ENCODE measurements at regions not wholly inside any gene's neighbourhood (a gene's known extent, or its start where the extent isn't known, plus 50 kb on each side); places are given as distances from the start of the nearest gene placed in this dataset.
"Not testable (repeated sequence)": the region's sequence is repeated elsewhere in the genome, so short reads cannot be mapped to it uniquely, and the experiment has no call there.

DNA sequence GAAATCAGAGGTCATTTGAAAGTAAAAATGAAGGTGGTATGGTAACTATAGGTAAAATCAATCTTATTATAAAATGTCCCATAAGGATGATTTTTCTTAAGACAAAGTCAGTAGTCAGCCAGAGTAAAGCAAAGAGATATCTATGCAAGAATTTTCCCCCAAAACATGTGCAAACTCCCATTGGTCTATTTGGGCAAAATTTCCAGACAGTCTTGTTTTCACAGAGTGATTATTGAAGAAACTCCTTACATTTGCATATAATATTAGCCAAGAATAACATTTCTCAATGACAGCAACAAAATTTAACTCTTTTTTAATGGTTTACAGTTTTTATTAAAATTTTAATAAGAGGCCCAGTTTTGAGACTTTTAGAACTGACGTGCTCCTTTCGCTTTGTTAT lies 406.1 kb upstream of the GRAMD2B start:
- WGBS (ENCODE audit: insufficient coverage) = 93% methylated on average over 2 of the region's 2 CpGs
- H3K36me3 ChIP-seq (ENCODE audit: control insufficient read depth, insufficient read depth, low read length) = no peaks in the 10 kb centered on the region
- no peaks in the 10 kb centered on the region for H3K4me1 ChIP-seq (ENCODE audit: control insufficient read depth, insufficient read depth, low read length)
- no peak overlapping the region for H3K27ac ChIP-seq (ENCODE audit: low read depth, low read length)
- H3K4me3 ChIP-seq (ENCODE audit: low read depth, low read length) = no peak overlapping the region
- H3K27me3 ChIP-seq (ENCODE audit: control insufficient read depth, insufficient read depth, low read length) = no peaks in the 10 kb centered on the region
- H3K9me3 ChIP-seq (ENCODE audit: control insufficient read depth, insufficient read depth, low read length) = no peaks in the 10 kb centered on the region
- no peak for DNase-seq (ENCODE audit: low read depth in 4 of 6, low spot score in 6 of 6)

DNA sequence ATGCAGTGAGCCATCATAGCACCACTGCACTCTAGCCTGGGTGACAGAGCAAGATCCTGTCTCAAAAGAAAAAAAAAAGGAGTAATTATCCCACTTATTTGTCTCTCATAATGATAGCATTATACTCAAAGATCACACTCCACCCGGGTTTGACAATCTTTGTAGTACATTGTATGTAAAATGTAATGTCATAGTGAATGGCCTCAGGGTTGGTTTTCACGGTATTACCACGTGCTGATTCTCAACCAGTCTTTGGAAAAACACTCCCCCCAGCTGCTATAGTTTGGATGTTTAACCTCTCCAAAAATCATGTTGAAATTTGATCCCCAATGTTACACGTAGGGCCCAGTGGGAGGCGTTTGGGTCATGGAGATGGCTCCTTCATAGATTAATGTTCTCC lies 402.4 kb upstream of the GRAMD2B start:
- DNase-seq (ENCODE audit: low read depth in 4 of 6, low spot score in 6 of 6) = no peak
- Histone ChIP-seq H3K27ac (ENCODE audit: low read depth, low read length) (no peak overlapping the region), H3K4me1 (ENCODE audit: control insufficient read depth, insufficient read depth, low read length) (no peaks in the 10 kb centered on the region), H3K4me3 (ENCODE audit: low read depth, low read length) (no peak overlapping the region), H3K27me3 (ENCODE audit: control insufficient read depth, insufficient read depth, low read length) (no peaks in the 10 kb centered on the region), H3K36me3 (ENCODE audit: control insufficient read depth, insufficient read depth, low read length) (no peaks in the 10 kb centered on the region), H3K9me3 (ENCODE audit: control insufficient read depth, insufficient read depth, low read length) (no peaks in the 10 kb centered on the region)
- WGBS (ENCODE audit: insufficient coverage) = no CpG with 5 or more reads among the region's 5 CpGs

DNA sequence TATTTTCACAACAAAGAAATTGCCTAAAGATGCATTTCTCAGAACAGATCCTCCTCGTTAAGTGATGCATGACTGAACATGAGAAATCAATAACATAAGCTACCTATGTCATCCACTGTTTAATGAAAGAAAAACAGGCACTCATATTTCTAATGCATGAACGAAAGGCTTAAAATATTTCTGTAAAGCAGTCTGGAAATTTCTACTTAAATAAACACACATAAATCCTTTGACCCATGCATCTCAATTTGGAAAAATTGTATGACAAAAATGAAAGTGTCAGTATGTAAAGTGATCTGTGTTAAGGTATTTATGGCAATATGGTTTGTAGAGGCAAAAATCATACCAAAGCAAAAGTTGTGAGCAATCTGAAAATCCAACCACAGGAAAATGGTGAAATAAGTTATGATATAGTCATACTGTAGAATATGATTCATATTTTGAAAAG lies 399.2 kb upstream of the GRAMD2B start:
- Histone ChIP-seq H3K27me3 (ENCODE audit: control insufficient read depth, insufficient read depth, low read length) (no peaks in the 10 kb centered on the region), H3K4me3 (ENCODE audit: low read depth, low read length) (no peak overlapping the region), H3K27ac (ENCODE audit: low read depth, low read length) (no peak overlapping the region), H3K9me3 (ENCODE audit: control insufficient read depth, insufficient read depth, low read length) (peaks cover 1% of the 10 kb centered on the region), H3K36me3 (ENCODE audit: control insufficient read depth, insufficient read depth, low read length) (no peaks in the 10 kb centered on the region), H3K4me1 (ENCODE audit: control insufficient read depth, insufficient read depth, low read length) (no peaks in the 10 kb centered on the region)
- DNase-seq (ENCODE audit: low read depth in 4 of 6, low spot score in 6 of 6) = no peak
- WGBS (ENCODE audit: insufficient coverage) = no CpG with 5 or more reads among the region's 2 CpGs

DNA sequence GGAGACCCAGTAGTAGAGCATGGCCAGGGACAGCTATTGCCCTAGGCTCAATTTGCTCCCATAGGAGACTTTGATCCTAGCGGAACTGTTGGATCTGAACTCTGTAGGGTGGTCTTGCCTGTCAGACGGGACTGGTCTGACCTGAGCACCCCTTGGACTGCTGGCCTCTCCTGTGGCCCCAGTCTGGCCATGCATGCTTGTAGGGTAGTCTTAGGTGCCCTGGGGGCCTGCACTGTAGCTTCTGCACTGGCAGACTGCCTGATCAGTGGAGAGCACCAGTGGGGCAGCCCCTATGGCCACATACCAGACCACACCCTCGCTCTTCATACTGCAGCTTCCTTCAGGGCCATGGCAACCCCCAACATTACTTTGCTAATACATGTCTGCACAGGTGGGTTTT lies 396.1 kb upstream of the GRAMD2B start:
- H3K27ac ChIP-seq (ENCODE audit: low read depth, low read length) = no peak overlapping the region
- no peaks in the 10 kb centered on the region for H3K27me3 ChIP-seq (ENCODE audit: control insufficient read depth, insufficient read depth, low read length)
- WGBS (ENCODE audit: insufficient coverage) = 100% methylated on average over 2 of the region's 3 CpGs
- no peak for DNase-seq (ENCODE audit: low read depth in 4 of 6, low spot score in 6 of 6)
- H3K9me3 ChIP-seq (ENCODE audit: control insufficient read depth, insufficient read depth, low read length) = peaks cover 1% of the 10 kb centered on the region
- no peaks in the 10 kb centered on the region for H3K4me1 ChIP-seq (ENCODE audit: control insufficient read depth, insufficient read depth, low read length)
- H3K4me3 ChIP-seq (ENCODE audit: low read depth, low read length) = no peak overlapping the region
- no peaks in the 10 kb centered on the region for H3K36me3 ChIP-seq (ENCODE audit: control insufficient read depth, insufficient read depth, low read length)

DNA sequence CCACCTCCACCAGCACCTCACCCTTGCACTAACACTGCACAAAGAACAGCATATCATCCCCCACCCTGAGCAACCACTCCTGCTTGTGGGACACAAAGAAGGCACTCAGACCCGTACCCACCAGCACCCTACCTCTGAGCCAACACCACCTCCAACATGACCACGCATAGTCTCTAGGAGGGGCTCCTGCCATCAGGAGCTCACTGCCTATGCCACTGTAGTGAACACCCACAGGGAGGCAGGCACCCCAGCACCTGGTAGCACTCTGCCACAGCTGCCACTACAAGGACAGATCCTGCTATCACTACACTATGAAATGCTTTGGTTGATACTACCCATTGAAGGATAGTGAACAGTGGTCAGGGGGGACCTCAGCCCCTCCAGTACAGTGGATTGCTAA lies 395.6 kb upstream of the GRAMD2B start:
- no peaks in the 10 kb centered on the region for H3K4me1 ChIP-seq (ENCODE audit: control insufficient read depth, insufficient read depth, low read length)
- WGBS (ENCODE audit: insufficient coverage) = 100% methylated on average over 2 of the region's 2 CpGs
- DNase-seq (ENCODE audit: low read depth in 4 of 6, low spot score in 6 of 6) = no peak
- H3K27me3 ChIP-seq (ENCODE audit: control insufficient read depth, insufficient read depth, low read length) = no peaks in the 10 kb centered on the region
- no peaks in the 10 kb centered on the region for H3K36me3 ChIP-seq (ENCODE audit: control insufficient read depth, insufficient read depth, low read length)
- no peak overlapping the region for H3K27ac ChIP-seq (ENCODE audit: low read depth, low read length)
- H3K9me3 ChIP-seq (ENCODE audit: control insufficient read depth, insufficient read depth, low read length) = peaks cover 1% of the 10 kb centered on the region
- H3K4me3 ChIP-seq (ENCODE audit: low read depth, low read length) = no peak overlapping the region

DNA sequence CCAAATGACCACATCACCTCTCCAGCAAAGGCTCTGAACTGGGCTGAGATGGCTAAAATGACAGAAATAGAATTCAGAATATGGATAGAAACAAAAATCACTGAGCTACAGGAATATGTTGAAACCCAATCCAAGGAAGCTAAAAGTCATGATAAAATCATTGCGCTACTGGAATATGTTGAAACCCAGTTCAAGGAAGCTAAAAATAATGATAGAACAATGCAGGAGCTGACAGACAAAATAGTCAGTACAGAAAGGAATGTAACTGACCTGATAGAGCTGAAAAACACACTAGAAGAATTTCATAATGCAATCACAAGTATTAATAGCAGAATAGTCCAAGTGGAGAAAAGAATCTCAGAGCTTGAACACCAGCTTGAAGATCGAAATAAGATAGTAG lies 394.9 kb upstream of the GRAMD2B start:
- Histone ChIP-seq H3K27ac (ENCODE audit: low read depth, low read length) (no peak overlapping the region), H3K4me3 (ENCODE audit: low read depth, low read length) (no peak overlapping the region), H3K4me1 (ENCODE audit: control insufficient read depth, insufficient read depth, low read length) (no peaks in the 10 kb centered on the region), H3K36me3 (ENCODE audit: control insufficient read depth, insufficient read depth, low read length) (no peaks in the 10 kb centered on the region), H3K27me3 (ENCODE audit: control insufficient read depth, insufficient read depth, low read length) (no peaks in the 10 kb centered on the region), H3K9me3 (ENCODE audit: control insufficient read depth, insufficient read depth, low read length) (peaks cover 1% of the 10 kb centered on the region)
- WGBS (ENCODE audit: insufficient coverage) = no CpG with 5 or more reads among the region's 2 CpGs
- no peak for DNase-seq (ENCODE audit: low read depth in 4 of 6, low spot score in 6 of 6)

DNA sequence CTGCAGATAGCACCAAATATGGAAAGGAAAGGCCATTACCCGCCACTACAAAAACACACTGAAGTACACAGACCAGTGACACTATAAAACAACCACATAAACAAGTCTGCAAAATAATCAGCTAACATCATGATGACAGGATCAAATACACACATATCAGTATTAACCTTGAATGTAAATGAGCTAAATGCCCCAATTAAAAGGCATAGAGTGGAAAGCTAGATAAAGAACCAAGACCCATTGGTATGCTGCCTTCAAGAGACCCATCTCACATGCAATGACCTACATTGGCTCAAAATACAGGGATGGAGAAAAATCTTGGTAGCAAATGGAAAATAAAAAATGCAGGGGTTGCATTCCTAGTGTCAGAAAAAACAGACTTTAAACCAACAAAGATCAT lies 393.9 kb upstream of the GRAMD2B start:
- H3K4me1 ChIP-seq (ENCODE audit: control insufficient read depth, insufficient read depth, low read length); H3K4me3 ChIP-seq (ENCODE audit: low read depth, low read length); H3K27me3 ChIP-seq (ENCODE audit: control insufficient read depth, insufficient read depth, low read length); DNase-seq (ENCODE audit: low read depth in 4 of 6, low spot score in 6 of 6); H3K9me3 ChIP-seq (ENCODE audit: control insufficient read depth, insufficient read depth, low read length); H3K36me3 ChIP-seq (ENCODE audit: control insufficient read depth, insufficient read depth, low read length); H3K27ac ChIP-seq (ENCODE audit: low read depth, low read length): not testable (repeated sequence)
- no CpG with 5 or more reads among the region's 1 CpG for WGBS (ENCODE audit: insufficient coverage)

DNA sequence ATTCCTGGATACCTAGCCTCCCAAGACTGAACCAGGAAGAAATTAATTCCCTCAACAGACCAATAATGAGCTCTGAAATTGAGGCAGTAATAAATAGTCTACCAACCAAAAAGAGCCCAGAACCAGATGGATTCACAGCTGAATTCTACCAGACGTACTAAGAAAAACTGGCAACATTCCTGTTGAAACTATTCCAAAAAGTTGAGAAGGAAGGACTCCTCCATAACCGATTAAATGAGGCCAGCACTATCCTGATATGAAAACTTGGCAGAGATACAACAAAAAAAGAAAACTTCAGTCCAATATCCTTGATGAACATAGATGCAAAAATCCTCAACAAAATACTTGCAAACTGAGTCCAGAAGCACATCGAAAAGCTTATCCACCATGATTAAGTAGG lies 392.5 kb upstream of the GRAMD2B start:
- WGBS (ENCODE audit: insufficient coverage) = no CpG with 5 or more reads among the region's 3 CpGs
- peak in 1 of 6 donors; percentile 34 for DNase-seq (ENCODE audit: low read depth in 4 of 6, low spot score in 6 of 6)

DNA sequence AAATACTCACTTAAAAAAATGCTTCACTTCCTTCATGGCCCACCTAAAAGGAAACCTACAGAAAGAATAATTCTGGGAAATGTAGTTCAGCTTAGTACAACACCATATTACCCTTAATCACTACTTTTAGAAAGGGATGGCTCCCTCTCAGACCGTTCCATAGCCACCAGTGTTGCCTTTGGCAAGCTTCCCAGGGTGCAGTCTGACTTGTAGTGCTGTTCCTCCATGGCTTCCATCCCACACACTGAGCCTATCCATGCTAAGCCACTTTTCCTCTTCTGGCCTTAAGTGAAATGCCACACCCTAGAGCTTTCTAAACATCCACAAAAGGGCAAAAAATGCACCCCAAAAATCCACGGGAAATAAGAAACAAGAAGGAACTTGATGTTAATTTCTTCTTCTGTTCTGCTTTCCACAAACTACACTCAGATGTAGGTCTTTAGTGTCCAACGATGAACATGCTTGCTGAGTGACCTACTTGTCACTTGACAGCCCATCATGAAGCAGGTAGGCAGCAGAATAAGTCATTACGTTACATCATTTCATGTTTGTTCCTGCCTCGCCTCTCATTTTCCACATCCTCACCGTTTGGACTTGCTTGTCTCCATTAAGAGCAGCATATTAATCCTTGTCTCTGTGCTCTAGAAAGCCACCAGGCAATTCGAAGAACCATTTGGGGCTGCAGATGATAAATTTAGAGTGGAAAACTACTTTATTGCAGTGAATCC lies 391.1 kb upstream of the GRAMD2B start:
- no peaks in the 10 kb centered on the region for H3K27me3 ChIP-seq (ENCODE audit: control insufficient read depth, insufficient read depth, low read length)
- H3K36me3 ChIP-seq (ENCODE audit: control insufficient read depth, insufficient read depth, low read length) = no peaks in the 10 kb centered on the region
- no peak overlapping the region for H3K27ac ChIP-seq (ENCODE audit: low read depth, low read length)
- 72% methylated on average over 5 of the region's 7 CpGs for WGBS (ENCODE audit: insufficient coverage)
- no peak overlapping the region for H3K4me3 ChIP-seq (ENCODE audit: low read depth, low read length)
- no peak for DNase-seq (ENCODE audit: low read depth in 4 of 6, low spot score in 6 of 6)
- H3K4me1 ChIP-seq (ENCODE audit: control insufficient read depth, insufficient read depth, low read length) = no peaks in the 10 kb centered on the region
- peaks cover 1% of the 10 kb centered on the region for H3K9me3 ChIP-seq (ENCODE audit: control insufficient read depth, insufficient read depth, low read length)

More for the DNA sequence above, 392.5 kb upstream of the GRAMD2B start:
- H3K4me1 ChIP-seq (ENCODE audit: control insufficient read depth, insufficient read depth, low read length) = no peaks in the 10 kb centered on the region
- H3K4me3 ChIP-seq (ENCODE audit: low read depth, low read length) = no peak overlapping the region
- no peak overlapping the region for H3K27ac ChIP-seq (ENCODE audit: low read depth, low read length)
- no peaks in the 10 kb centered on the region for H3K27me3 ChIP-seq (ENCODE audit: control insufficient read depth, insufficient read depth, low read length)
- H3K9me3 ChIP-seq (ENCODE audit: control insufficient read depth, insufficient read depth, low read length) = peaks cover 1% of the 10 kb centered on the region
- H3K36me3 ChIP-seq (ENCODE audit: control insufficient read depth, insufficient read depth, low read length) = no peaks in the 10 kb centered on the region

DNA sequence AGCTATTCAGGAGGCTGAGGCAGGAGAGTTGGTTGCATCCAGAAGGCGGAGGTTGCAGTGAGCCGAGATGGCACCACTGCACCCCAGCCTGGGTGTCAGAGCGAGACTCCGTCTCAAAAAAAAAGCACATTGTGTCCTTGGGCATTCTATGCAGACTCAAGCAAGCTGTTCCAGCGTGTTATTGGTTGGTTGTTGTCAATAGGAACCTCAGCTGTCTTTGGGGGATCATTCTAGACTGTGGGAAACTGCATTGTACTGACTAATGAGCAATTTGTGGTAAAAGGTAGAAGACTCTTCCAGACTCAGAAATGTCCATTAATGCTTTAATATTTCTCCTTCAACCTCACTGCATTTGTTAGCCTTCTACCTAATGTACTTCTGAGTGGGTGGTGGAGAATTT lies 379.5 kb upstream of the GRAMD2B start:
- peak in 2 of 6 donors; percentile 33 to 90 for DNase-seq (ENCODE audit: low read depth in 4 of 6, low spot score in 6 of 6)
- peaks cover 4% of the 10 kb centered on the region for H3K4me1 ChIP-seq (ENCODE audit: control insufficient read depth, insufficient read depth, low read length)

More for the DNA sequence above, 379.5 kb upstream of the GRAMD2B start:
- Histone ChIP-seq H3K9me3 (ENCODE audit: control insufficient read depth, insufficient read depth, low read length) (no peaks in the 10 kb centered on the region), H3K27ac (ENCODE audit: low read depth, low read length) (no peak overlapping the region), H3K4me3 (ENCODE audit: low read depth, low read length) (no peak overlapping the region), H3K36me3 (ENCODE audit: control insufficient read depth, insufficient read depth, low read length) (no peaks in the 10 kb centered on the region), H3K27me3 (ENCODE audit: control insufficient read depth, insufficient read depth, low read length) (no peaks in the 10 kb centered on the region)
- 44% methylated on average over 5 of the region's 5 CpGs for WGBS (ENCODE audit: insufficient coverage)
